ENCODE measurements at regions not wholly inside any gene's neighbourhood (a gene's known extent, or its start where the extent isn't known, plus 50 kb on each side); places are given as distances from the start of the nearest gene placed in this dataset.
"Not testable (repeated sequence)": the region's sequence is repeated elsewhere in the genome, so short reads cannot be mapped to it uniquely, and the experiment has no call there.

DNA sequence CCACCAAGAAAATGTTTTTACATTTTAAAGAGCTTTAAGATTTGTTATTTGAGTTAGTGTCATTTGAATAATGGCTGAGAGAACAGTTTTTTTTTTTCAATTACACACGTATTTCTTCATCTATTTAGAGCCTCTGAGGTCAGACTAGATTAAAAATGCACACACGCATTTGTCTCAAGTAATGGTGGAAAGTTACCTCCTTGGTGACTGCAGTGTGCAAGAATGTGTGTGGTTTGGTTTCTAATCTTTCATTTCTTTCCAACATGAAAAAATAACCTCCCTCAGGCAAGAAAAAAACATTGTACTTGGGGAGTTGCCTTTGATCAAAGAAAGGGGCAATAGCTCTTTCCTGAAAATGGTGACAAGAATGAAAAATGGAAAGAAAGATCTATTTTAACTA, 235.5 kb upstream of the ZNF337 start:
- H3K4me3 ChIP-seq; H3K27ac ChIP-seq (ENCODE audit: low read depth in 1 of 2, low read length in 1 of 2); H3K9me3 ChIP-seq (ENCODE audit: control insufficient read depth in 4 of 4, insufficient read depth in 3 of 4, low read length in 3 of 4); H3K9ac ChIP-seq (ENCODE audit: insufficient read depth in 1 of 2, low read length in 2 of 2); H3K36me3 ChIP-seq (ENCODE audit: control insufficient read depth in 4 of 4, insufficient read depth in 4 of 4, low read length in 4 of 4); H3K4me1 ChIP-seq (ENCODE audit: control insufficient read depth in 5 of 5, insufficient read depth in 5 of 5, low read length in 5 of 5); ATAC-seq (ENCODE audit: insufficient read depth, low FRiP score); H3K27me3 ChIP-seq (ENCODE audit: control insufficient read depth in 3 of 3, insufficient read depth in 3 of 3, low read length in 2 of 3); DNase-seq: not testable (repeated sequence)
- WGBS, 2 donors, result 56 to 63% methylated on average over 2 of the region's 2 CpGs

GRCh38 chr20:25902321-25902720, 205.7 kb upstream of the ZNF337 start:
- H3K4me1 ChIP-seq (ENCODE audit: control insufficient read depth in 5 of 5, insufficient read depth in 5 of 5, low read length in 5 of 5); H3K9me3 ChIP-seq (ENCODE audit: control insufficient read depth in 4 of 4, insufficient read depth in 3 of 4, low read length in 3 of 4); H3K36me3 ChIP-seq (ENCODE audit: control insufficient read depth in 4 of 4, insufficient read depth in 4 of 4, low read length in 4 of 4); H3K27ac ChIP-seq (ENCODE audit: low read depth in 1 of 2, low read length in 1 of 2); H3K27me3 ChIP-seq (ENCODE audit: control insufficient read depth in 3 of 3, insufficient read depth in 3 of 3, low read length in 2 of 3); H3K4me3 ChIP-seq; ATAC-seq (ENCODE audit: insufficient read depth, low FRiP score); DNase-seq; H3K9ac ChIP-seq (ENCODE audit: insufficient read depth in 1 of 2, low read length in 2 of 2): not testable (repeated sequence)

DNA sequence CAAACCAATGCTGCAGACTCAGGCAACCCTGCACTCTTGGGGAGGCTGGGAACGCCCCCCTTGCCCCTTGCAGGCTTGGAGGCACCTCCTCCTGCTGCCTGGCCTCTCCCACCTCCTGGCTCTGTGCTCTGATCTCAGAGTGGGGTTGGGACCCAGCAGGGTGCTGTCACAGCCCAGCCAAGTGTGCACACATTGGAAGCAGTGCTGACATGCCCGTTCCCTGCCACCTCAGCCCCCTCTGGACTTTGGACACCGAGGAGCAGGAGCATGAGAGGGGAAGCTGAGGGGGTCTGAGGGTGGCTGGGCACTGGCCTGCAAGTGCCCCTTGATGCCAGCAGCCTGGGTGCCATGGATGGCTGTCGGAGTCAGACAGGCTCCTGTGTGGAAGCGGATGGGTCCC, 202.0 kb upstream of the ZNF337 start:
- 70 to 72% methylated on average over 5 of the region's 5 CpGs for WGBS, 2 donors
- not testable (repeated sequence) for H3K4me3 ChIP-seq; H3K36me3 ChIP-seq (ENCODE audit: control insufficient read depth in 4 of 4, insufficient read depth in 4 of 4, low read length in 4 of 4); DNase-seq; H3K9ac ChIP-seq (ENCODE audit: insufficient read depth in 1 of 2, low read length in 2 of 2); ATAC-seq (ENCODE audit: insufficient read depth, low FRiP score); H3K27me3 ChIP-seq (ENCODE audit: control insufficient read depth in 3 of 3, insufficient read depth in 3 of 3, low read length in 2 of 3); H3K27ac ChIP-seq (ENCODE audit: low read depth in 1 of 2, low read length in 1 of 2); H3K9me3 ChIP-seq (ENCODE audit: control insufficient read depth in 4 of 4, insufficient read depth in 3 of 4, low read length in 3 of 4); H3K4me1 ChIP-seq (ENCODE audit: control insufficient read depth in 5 of 5, insufficient read depth in 5 of 5, low read length in 5 of 5)

DNA sequence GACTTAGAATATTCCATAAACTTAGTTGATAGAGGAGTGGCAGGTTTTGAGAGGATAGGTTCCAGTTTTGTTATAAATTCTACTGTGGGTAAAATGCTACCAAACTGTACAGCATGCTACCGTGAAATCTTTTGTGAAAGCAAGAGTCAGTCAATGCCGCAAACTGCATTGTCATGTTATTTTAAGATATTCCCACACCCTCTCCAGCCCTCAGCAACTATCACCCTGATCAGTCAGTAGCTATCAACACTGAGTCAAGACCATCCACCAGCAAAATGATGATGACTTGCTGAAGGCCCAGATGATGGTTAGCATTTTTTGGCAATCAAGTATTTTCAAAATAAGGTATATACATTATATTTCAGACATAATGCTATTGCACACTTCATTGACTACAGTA, 182.4 kb upstream of the ZNF337 start:
- 92 to 99% methylated on average over 2 of the region's 2 CpGs for WGBS, 2 donors
- ATAC-seq (ENCODE audit: insufficient read depth, low FRiP score); H3K27ac ChIP-seq (ENCODE audit: low read depth in 1 of 2, low read length in 1 of 2); H3K4me3 ChIP-seq; DNase-seq; H3K9me3 ChIP-seq (ENCODE audit: control insufficient read depth in 4 of 4, insufficient read depth in 3 of 4, low read length in 3 of 4); H3K27me3 ChIP-seq (ENCODE audit: control insufficient read depth in 3 of 3, insufficient read depth in 3 of 3, low read length in 2 of 3); H3K36me3 ChIP-seq (ENCODE audit: control insufficient read depth in 4 of 4, insufficient read depth in 4 of 4, low read length in 4 of 4); H3K4me1 ChIP-seq (ENCODE audit: control insufficient read depth in 5 of 5, insufficient read depth in 5 of 5, low read length in 5 of 5); H3K9ac ChIP-seq (ENCODE audit: insufficient read depth in 1 of 2, low read length in 2 of 2): not testable (repeated sequence)

GRCh38 chr20:25868650-25868979, 172.0 kb upstream of the ZNF337 start:
- not testable (repeated sequence) for ATAC-seq (ENCODE audit: insufficient read depth, low FRiP score); H3K9ac ChIP-seq (ENCODE audit: insufficient read depth in 1 of 2, low read length in 2 of 2); H3K27ac ChIP-seq (ENCODE audit: low read depth in 1 of 2, low read length in 1 of 2); H3K4me3 ChIP-seq; DNase-seq; H3K9me3 ChIP-seq (ENCODE audit: control insufficient read depth in 4 of 4, insufficient read depth in 3 of 4, low read length in 3 of 4); H3K36me3 ChIP-seq (ENCODE audit: control insufficient read depth in 4 of 4, insufficient read depth in 4 of 4, low read length in 4 of 4)
- Histone ChIP-seq H3K27me3 (ENCODE audit: control insufficient read depth in 3 of 3, insufficient read depth in 3 of 3, low read length in 2 of 3) (peaks cover 0 to 30% (median 19%) of the 10 kb centered on the region in 3 donors), H3K4me1 (ENCODE audit: control insufficient read depth in 5 of 5, insufficient read depth in 5 of 5, low read length in 5 of 5) (peaks cover 0 to 14% (median 0%) of the 10 kb centered on the region in 5 donors)
- WGBS, 2 donors, result 28 to 30% methylated on average over 17 of the region's 17 CpGs

DNA sequence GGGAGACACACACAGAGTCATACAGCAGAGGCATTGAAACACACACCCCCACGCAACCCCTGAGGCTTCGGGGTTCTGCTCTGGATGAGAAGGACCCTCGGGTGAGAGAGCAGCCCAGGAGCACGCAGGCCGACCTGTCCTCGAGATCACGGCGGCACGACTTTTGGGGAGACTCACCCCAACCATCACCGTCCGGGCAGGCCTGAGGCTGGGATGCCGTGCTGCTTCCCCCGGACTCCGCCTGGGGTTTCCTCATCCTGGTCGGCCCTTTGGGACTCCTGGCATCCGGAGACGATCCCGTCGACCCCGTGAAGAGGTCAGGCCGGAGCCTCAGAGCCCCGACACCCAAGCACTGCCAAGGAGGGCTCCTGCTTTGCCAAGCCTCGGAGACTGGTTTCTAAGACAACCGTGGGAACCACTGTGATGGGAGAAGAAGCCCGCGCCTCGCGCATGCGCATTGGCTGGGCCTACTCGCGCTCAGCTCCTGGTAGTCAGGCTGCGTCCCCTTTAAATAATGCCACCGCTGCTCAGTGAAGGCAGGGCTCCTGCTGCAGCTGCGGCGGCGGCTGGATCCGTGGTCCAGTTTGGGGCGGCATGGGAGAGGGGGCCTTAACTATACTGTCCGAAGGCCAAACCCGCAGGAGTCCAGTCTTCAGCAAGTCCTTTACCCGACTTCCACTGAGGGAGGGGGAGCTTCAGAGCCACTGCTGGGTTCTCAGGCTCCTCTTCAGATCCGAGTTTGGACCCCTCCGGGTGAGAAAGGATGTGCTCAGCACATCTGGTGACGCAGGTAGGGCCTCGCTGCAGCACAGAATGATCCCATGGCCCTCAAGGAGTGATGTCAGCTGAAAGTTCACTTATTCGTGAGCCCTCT, 171.4 kb upstream of the ZNF337 start:
- peak overlapping the region; percentile 11 for H3K4me3 ChIP-seq
- no peaks in the 10 kb centered on the region for H3K9me3 ChIP-seq (ENCODE audit: control insufficient read depth in 4 of 4, insufficient read depth in 3 of 4, low read length in 3 of 4)
- TF ChIP-seq, protein P1, sequence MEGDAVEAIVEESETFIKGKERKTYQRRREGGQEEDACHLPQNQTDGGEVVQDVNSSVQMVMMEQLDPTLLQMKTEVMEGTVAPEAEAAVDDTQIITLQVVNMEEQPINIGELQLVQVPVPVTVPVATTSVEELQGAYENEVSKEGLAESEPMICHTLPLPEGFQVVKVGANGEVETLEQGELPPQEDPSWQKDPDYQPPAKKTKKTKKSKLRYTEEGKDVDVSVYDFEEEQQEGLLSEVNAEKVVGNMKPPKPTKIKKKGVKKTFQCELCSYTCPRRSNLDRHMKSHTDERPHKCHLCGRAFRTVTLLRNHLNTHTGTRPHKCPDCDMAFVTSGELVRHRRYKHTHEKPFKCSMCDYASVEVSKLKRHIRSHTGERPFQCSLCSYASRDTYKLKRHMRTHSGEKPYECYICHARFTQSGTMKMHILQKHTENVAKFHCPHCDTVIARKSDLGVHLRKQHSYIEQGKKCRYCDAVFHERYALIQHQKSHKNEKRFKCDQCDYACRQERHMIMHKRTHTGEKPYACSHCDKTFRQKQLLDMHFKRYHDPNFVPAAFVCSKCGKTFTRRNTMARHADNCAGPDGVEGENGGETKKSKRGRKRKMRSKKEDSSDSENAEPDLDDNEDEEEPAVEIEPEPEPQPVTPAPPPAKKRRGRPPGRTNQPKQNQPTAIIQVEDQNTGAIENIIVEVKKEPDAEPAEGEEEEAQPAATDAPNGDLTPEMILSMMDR (IDR thresholded peaks at IDR 0.05; ENCODE audit: control extremely low read depth, extremely low read depth), result no peak
- no peaks in the 10 kb centered on the region for H3K36me3 ChIP-seq (ENCODE audit: control insufficient read depth in 4 of 4, insufficient read depth in 4 of 4, low read length in 4 of 4)
- 21 to 25% methylated on average over 46 of the region's 46 CpGs for WGBS, 2 donors
- DNase-seq (peak; percentile 82 to 84 (median 84)), ATAC-seq (ENCODE audit: insufficient read depth, low FRiP score) (no peak)
- peak overlapping the region; percentile 9 to 53 for H3K9ac ChIP-seq (ENCODE audit: insufficient read depth in 1 of 2, low read length in 2 of 2)
- no peak overlapping the region for H3K27ac ChIP-seq (ENCODE audit: low read depth in 1 of 2, low read length in 1 of 2)
- H3K4me1 ChIP-seq (ENCODE audit: control insufficient read depth in 5 of 5, insufficient read depth in 5 of 5, low read length in 5 of 5), result peaks cover 0 to 19% (median 0%) of the 10 kb centered on the region in 5 donors
- peaks cover 0 to 30% (median 17%) of the 10 kb centered on the region in 3 donors for H3K27me3 ChIP-seq (ENCODE audit: control insufficient read depth in 3 of 3, insufficient read depth in 3 of 3, low read length in 2 of 3)

- DNase-seq; H3K27ac ChIP-seq (ENCODE audit: low read depth in 1 of 2, low read length in 1 of 2); H3K9me3 ChIP-seq (ENCODE audit: control insufficient read depth in 4 of 4, insufficient read depth in 3 of 4, low read length in 3 of 4); ATAC-seq (ENCODE audit: insufficient read depth, low FRiP score); H3K4me3 ChIP-seq; H3K36me3 ChIP-seq (ENCODE audit: control insufficient read depth in 4 of 4, insufficient read depth in 4 of 4, low read length in 4 of 4); H3K9ac ChIP-seq (ENCODE audit: insufficient read depth in 1 of 2, low read length in 2 of 2): not testable (repeated sequence)
- Histone ChIP-seq H3K27me3 (ENCODE audit: control insufficient read depth in 3 of 3, insufficient read depth in 3 of 3, low read length in 2 of 3) (peaks cover 0 to 34% (median 21%) of the 10 kb centered on the region in 3 donors), H3K4me1 (ENCODE audit: control insufficient read depth in 5 of 5, insufficient read depth in 5 of 5, low read length in 5 of 5) (peaks cover 0 to 25% (median 0%) of the 10 kb centered on the region in 5 donors)
- 85 to 87% methylated on average over 35 of the region's 35 CpGs for WGBS, 2 donors
Observed at GRCh38 chr20:25867015-25867775, 170.5 kb upstream of the ZNF337 start.
